GM21367 (cell line): ENCODE measurements at regions not wholly inside any gene's neighbourhood (a gene's known extent, or its start where the extent isn't known, plus 50 kb on each side); places are given as distances from the start of the nearest gene placed in this dataset.

ENCODE experiments used
- ATAC-seq: cut with Tn5 transposase; IDR thresholded peaks from one replicate; pipeline ENCODE4 v1.9.1; 2021; ENCODE audit not compliant: unreplicated experiment

GRCh38 chr2:103103678-103104077, 341.8 kb downstream of the TMEM182 start:
- ATAC-seq: no peak

- ATAC-seq: no peak
Observed at GRCh38 chr2:103119352-103119751, 357.5 kb downstream of the TMEM182 start.

GRCh38 chr2:103121106-103121505, 359.3 kb downstream of the TMEM182 start:
- ATAC-seq: no peak

- ATAC-seq: no peak
Observed at GRCh38 chr2:103123516-103123915, 361.7 kb downstream of the TMEM182 start.

GRCh38 chr2:103130857-103131256, 369.0 kb downstream of the TMEM182 start:
- ATAC-seq: no peak

GRCh38 chr2:103132536-103133217, 370.8 kb downstream of the TMEM182 start:
- ATAC-seq: peak; percentile 98

- ATAC-seq: no peak
Observed at GRCh38 chr2:103135679-103136078, 373.8 kb downstream of the TMEM182 start.

- ATAC-seq: peak; percentile 56
Observed at GRCh38 chr2:103138123-103138901, 376.5 kb downstream of the TMEM182 start.

- no peak for ATAC-seq
Observed at GRCh38 chr2:103139628-103140268, 377.9 kb downstream of the TMEM182 start.

GRCh38 chr2:103144837-103145236, 383.0 kb downstream of the TMEM182 start:
- no peak for ATAC-seq

- no peak for ATAC-seq
Observed at GRCh38 chr2:103145739-103146138, 383.9 kb downstream of the TMEM182 start.

- no peak for ATAC-seq
Observed at GRCh38 chr2:103151046-103151445, 389.2 kb downstream of the TMEM182 start.

- no peak for ATAC-seq
Observed at GRCh38 chr2:103152556-103152955, 390.7 kb downstream of the TMEM182 start.

GRCh38 chr2:103153580-103154284, 391.9 kb downstream of the TMEM182 start:
- ATAC-seq: no peak

GRCh38 chr2:103155308-103155707, 393.5 kb downstream of the TMEM182 start:
- ATAC-seq: no peak

GRCh38 chr2:103159018-103159417, 397.2 kb downstream of the TMEM182 start:
- no peak for ATAC-seq

GRCh38 chr2:103161456-103162289, 399.8 kb downstream of the TMEM182 start:
- no peak for ATAC-seq

- ATAC-seq: no peak
Observed at GRCh38 chr2:103164748-103165147, 402.9 kb downstream of the TMEM182 start.

- no peak for ATAC-seq
Observed at GRCh38 chr2:103165836-103166235, 404.0 kb downstream of the TMEM182 start.
